ENCODE measurements at regions not wholly inside any gene's neighbourhood (a gene's known extent, or its start where the extent isn't known, plus 50 kb on each side); places are given as distances from the start of the nearest gene placed in this dataset.

- TF ChIP-seq EZH2 (IDR thresholded peaks at IDR 0.05; ENCODE audit: insufficient read depth, poor library complexity, severe bottlenecking): no peak
- no peak for TF ChIP-seq EZH2phosphoT487 (IDR thresholded peaks at IDR 0.05; ENCODE audit: insufficient read depth, low read depth)
Observed at GRCh38 chr1:79386730-79387129, 380.2 kb upstream of the ADGRL4 start.

Data from GM23248 (cell line).